Glutamatergic neuron (in vitro differentiated cells): ENCODE measurements at regions not wholly inside any gene's neighbourhood (a gene's known extent, or its start where the extent isn't known, plus 50 kb on each side); places are given as distances from the start of the nearest gene placed in this dataset.

Experiments
- DNase-seq: peaks from one replicate; pipeline ENCODE4 v3.0.0; 2022
- H3K27ac Mint-ChIP-seq: one replicate; pipeline ENCODE4 v1.8.0; 2020; ENCODE audit warnings: mild to moderate bottlenecking, mixed read lengths, inconsistent platforms; ENCODE audit not compliant: unreplicated experiment
- H3K27me3 Mint-ChIP-seq: one replicate; pipeline ENCODE4 v1.8.0; 2020; ENCODE audit warnings: mild to moderate bottlenecking, moderate library complexity, mixed read lengths, inconsistent platforms; ENCODE audit not compliant: unreplicated experiment
- H3K36me3 Mint-ChIP-seq: one replicate; pipeline ENCODE4 v1.8.0; 2020; ENCODE audit warnings: mild to moderate bottlenecking, mixed read lengths, inconsistent platforms; ENCODE audit not compliant: unreplicated experiment
- H3K4me1 Mint-ChIP-seq: one replicate; pipeline ENCODE4 v1.8.0; 2020; ENCODE audit warnings: mild to moderate bottlenecking, low read depth, mixed read lengths, inconsistent platforms; ENCODE audit not compliant: unreplicated experiment
- H3K4me3 Mint-ChIP-seq: one replicate; pipeline ENCODE4 v1.8.0; 2020; ENCODE audit warnings: mild to moderate bottlenecking, mixed read lengths, inconsistent platforms; ENCODE audit not compliant: unreplicated experiment
- H3K9me3 Mint-ChIP-seq: one replicate; pipeline ENCODE4 v1.8.0; 2020; ENCODE audit warnings: mild to moderate bottlenecking, moderate library complexity, mixed read lengths, inconsistent platforms; ENCODE audit not compliant: unreplicated experiment
- CTCF ChIP-seq: fragments of 200-600 bp; sonication (generic); IDR thresholded peaks from one replicate; pipeline ENCODE4 v1.5.0; 2021; ENCODE audit not compliant: partially characterized antibody, unreplicated experiment

GRCh38 chr2:196498962-196499361, 140.6 kb upstream of the CCDC150 start:
- no peak for DNase-seq
- no peak for TF ChIP-seq CTCF
- H3K27ac Mint-ChIP-seq = no peak overlapping the region
- H3K36me3 Mint-ChIP-seq = peaks cover 9% of the 10 kb centered on the region
- peaks cover 15% of the 10 kb centered on the region for H3K4me1 Mint-ChIP-seq
- no peak overlapping the region for H3K4me3 Mint-ChIP-seq
- H3K9me3 Mint-ChIP-seq = peaks cover 9% of the 10 kb centered on the region
- peaks cover 3% of the 10 kb centered on the region for H3K27me3 Mint-ChIP-seq

DNA sequence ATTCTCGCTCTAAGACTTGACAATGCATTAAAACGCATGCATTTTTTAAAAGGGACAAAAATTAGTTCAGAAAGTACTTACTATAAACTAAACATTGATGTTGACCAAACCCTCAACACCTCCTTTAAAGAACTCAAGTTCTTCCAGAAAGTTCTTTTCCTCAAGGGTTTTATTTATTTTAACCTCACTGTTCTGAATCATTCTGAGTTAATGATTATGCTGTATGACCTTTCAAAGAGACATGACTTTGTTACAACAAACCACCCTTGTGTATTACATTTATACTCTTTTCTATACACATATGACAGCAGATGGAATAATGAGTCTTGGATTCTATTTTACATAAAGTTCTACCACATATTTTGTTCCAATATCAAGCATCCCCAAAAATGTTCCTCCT, 139.8 kb upstream of the CCDC150 start:
- Mint-ChIP-seq H3K27me3 (peaks cover 4% of the 10 kb centered on the region), H3K9me3 (peaks cover 11% of the 10 kb centered on the region), H3K4me3 (no peak overlapping the region), H3K36me3 (peaks cover 4% of the 10 kb centered on the region), H3K27ac (no peak overlapping the region), H3K4me1 (peaks cover 17% of the 10 kb centered on the region)
- TF ChIP-seq CTCF = no peak
- DNase-seq = no peak

- H3K27ac Mint-ChIP-seq = no peak overlapping the region
- no peak overlapping the region for H3K4me3 Mint-ChIP-seq
- peaks cover 8% of the 10 kb centered on the region for H3K9me3 Mint-ChIP-seq
Observed at GRCh38 chr2:196500686-196501431, 138.7 kb upstream of the CCDC150 start.

DNA sequence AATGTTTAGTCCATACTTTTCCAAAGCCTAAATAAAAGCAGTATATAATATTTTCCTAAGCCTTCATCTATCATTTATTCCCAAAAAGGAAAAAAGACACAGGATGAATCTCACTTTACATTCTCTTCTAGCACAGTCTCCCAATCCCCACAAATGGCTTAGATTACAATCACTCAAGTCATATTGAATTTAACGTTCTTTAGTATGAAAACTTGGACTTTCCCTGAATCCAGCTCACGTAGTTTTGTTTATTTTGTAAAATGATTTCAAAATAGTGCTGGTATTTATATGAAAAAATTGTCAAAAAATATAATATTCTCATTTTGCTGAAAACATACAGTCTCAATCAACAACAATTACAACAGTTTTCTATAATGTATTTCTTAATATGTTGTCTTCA, 137.7 kb upstream of the CCDC150 start:
- Mint-ChIP-seq H3K36me3 (peaks cover 4% of the 10 kb centered on the region), H3K27ac (peak overlapping the region; percentile 48), H3K4me1 (peaks cover 20% of the 10 kb centered on the region), H3K4me3 (no peak overlapping the region), H3K27me3 (peaks cover 4% of the 10 kb centered on the region), H3K9me3 (peaks cover 8% of the 10 kb centered on the region)
- TF ChIP-seq CTCF = no peak
- DNase-seq = no peak

More at GRCh38 chr2:196500686-196501431, 138.7 kb upstream of the CCDC150 start:
- peaks cover 19% of the 10 kb centered on the region for H3K4me1 Mint-ChIP-seq
- no peak for DNase-seq
- TF ChIP-seq CTCF = no peak
- H3K27me3 Mint-ChIP-seq = peaks cover 4% of the 10 kb centered on the region
- H3K36me3 Mint-ChIP-seq = peaks cover 4% of the 10 kb centered on the region

GRCh38 chr2:196502386-196502785, 137.1 kb upstream of the CCDC150 start:
- H3K4me3 Mint-ChIP-seq = no peak overlapping the region
- peaks cover 4% of the 10 kb centered on the region for H3K36me3 Mint-ChIP-seq
- H3K4me1 Mint-ChIP-seq = peaks cover 20% of the 10 kb centered on the region
- peaks cover 8% of the 10 kb centered on the region for H3K9me3 Mint-ChIP-seq
- TF ChIP-seq CTCF = no peak
- H3K27ac Mint-ChIP-seq = no peak overlapping the region
- H3K27me3 Mint-ChIP-seq = peaks cover 4% of the 10 kb centered on the region
- no peak for DNase-seq
